GM19328 (cell line): ENCODE measurements at regions not wholly inside any gene's neighbourhood (a gene's known extent, or its start where the extent isn't known, plus 50 kb on each side); places are given as distances from the start of the nearest gene placed in this dataset.

Experiments used
- ATAC-seq: cut with Tn5 transposase; IDR thresholded peaks from one replicate; pipeline ENCODE4 v1.9.1; 2021; ENCODE audit warnings: mild to moderate bottlenecking, moderate library complexity; ENCODE audit not compliant: unreplicated experiment

DNA sequence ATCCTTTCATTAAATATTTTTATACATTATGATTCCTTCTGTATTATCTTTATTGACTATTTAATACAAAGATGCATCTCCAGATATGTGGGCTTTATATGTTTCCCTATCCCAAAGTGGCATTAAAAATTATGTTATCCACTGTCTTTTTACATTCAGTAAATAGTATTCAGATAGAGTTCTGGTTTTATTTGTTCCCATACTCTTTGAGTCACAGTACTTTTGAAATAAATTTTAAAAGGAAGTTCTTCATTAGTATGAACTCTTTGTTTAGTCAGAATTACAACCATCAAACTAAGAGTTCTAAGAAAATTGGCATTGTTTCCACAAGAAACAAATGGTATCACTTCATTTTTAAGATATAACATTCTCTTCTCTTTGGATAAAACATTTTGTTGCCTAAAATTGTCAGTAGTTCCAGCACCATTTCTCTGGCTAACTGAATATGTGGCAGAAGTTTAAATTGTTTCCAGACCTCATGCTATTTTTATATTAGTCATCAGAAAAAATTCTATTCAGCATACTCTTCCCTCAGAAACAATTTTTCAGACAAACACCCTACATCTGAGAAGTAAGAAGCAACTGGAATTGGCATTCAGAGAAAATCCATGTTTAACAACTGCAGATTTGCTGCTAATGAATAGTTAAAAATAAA lies 88.5 kb upstream of the COL5A2 start:
- ATAC-seq = no peak

DNA sequence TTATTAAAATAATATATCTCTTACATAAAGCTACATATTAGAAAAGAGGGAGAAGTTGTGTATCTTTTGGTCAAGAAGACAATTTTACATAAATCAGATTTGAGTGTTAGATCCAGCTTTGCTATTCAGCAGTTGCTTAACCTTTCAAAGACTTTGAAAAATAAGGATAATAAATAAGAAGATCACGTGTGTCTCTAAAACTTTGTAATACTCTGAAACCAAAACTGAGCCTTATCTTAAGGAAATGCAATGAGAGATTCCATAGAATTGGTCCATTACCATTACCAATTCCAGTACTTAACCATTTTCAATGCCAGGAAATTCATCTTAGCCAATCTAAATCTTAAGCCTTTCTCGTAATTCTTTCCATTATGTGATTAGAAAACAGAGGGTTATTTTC lies 89.2 kb upstream of the COL5A2 start:
- no peak for ATAC-seq

DNA sequence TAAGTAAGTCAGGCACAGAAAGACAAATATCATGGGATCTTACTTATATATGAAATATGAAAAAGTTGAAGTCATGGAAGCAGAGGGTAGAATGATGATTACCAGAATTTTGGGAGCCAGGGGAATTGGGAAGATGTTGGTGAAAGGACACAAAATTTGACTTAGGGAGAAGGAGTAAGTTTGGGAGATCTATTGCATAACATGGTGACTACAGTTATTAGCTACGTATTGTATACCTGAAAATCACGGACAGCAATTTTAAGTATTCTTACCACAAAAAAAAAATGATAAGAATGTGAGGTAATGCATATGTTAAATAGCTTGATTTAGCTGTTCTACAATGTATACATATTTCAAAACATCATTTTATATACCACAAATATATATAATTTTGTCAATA lies 94.2 kb upstream of the COL5A2 start:
- no peak for ATAC-seq

DNA sequence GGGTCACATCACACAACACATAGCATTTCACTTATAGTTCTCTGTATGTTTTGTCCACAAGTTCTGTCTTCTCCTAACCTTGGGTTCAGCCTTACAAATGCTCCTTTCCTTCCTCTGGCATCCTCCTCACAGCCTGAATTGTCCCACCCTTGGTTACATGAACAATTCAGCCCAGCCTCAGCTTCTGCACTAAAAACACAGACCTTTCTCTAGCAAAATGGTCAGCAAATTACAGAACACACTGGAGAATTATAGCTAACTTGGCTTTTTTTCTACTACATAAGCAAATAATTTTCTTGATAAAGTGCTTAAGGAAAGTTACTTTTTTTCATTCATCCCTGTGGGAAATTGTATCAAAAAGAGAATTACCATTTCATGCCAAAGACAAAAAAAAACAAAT lies 94.8 kb upstream of the COL5A2 start:
- no peak for ATAC-seq

DNA sequence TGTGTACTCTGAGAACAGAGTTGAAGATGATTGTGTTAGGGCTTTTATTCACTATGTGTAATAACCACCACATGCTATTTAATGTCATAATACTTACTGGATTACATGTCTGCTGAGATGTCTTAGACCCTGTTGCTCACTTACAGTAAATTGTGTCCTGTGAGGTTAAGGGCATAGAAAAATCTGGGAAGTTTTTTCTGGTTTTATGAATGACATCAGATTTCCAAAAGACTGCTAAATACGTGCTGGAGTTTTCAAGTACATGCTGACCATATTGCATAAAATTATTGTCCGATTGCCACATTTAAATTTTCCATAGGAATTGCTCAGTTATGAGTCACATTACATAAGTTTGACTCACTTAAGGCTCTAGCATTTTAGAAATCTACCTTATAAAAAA lies 96.7 kb upstream of the COL5A2 start:
- ATAC-seq = no peak

DNA sequence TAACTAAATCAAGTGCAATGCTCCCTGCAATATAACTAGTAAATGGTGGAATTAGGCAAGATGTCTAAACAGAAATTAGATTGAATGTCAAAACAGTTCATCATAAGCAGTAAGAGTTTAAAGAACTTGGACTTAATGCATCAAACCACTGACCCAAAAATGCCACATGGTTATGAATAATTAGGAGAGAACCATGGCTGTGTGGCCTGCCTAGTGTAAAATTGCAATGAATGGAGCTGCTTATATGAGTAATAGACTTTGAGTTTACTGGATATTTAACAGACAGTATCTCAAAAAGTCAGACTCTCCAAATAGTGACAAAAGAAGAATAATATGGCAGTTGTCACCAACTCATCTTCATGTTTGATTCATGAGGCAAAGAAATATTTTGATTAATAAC lies 101.6 kb upstream of the COL5A2 start:
- ATAC-seq = no peak

DNA sequence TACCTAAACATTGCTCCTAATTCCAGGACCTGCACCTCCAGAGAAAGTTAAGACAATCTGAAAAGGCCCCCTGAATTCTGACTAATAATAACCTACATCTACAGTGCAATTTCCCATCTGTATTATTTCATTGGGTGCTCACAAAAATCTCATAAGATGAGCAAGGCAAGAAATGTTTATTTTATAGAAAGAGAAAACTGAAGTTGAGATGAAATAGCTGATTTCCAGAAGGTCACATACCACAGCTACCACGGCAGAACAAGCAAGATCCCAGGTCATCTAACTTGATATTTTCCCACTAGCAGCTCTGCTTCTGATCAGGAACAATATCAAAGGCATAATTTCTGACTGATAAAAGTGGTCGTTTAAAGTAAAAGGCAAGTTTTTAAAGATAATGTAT lies 105.8 kb upstream of the COL5A2 start:
- no peak for ATAC-seq

DNA sequence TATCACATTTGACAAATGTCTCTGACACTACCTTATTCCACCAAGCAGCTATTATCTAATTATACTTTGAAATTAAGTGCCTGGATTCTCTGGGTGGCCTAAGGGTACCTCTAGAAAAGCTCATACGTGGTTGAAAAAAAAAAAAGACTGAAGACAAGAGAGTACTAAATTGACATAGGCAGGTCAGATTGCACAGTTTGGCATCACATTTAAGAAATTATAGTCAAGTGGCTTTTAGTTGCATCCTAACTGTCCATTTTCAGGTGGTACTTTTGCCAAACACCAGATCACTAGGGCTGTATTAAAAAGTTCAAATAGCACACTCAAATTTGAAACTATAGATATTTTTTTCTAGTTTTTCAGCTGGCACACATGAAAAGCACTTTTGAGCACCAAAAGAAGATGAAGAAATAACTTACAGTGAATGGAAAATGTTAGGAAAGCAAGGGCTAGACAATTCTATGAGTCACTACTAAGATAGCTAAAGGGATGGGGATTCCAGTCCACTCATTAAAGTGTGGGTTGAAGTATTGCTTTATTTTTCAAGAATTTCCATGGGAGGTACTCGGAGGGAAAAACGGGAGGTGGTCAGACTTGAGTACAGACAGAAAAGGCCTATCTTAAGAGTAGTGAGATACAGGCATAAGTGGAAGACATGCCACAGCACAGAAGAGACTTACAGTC lies 106.5 kb upstream of the COL5A2 start:
- no peak for ATAC-seq

DNA sequence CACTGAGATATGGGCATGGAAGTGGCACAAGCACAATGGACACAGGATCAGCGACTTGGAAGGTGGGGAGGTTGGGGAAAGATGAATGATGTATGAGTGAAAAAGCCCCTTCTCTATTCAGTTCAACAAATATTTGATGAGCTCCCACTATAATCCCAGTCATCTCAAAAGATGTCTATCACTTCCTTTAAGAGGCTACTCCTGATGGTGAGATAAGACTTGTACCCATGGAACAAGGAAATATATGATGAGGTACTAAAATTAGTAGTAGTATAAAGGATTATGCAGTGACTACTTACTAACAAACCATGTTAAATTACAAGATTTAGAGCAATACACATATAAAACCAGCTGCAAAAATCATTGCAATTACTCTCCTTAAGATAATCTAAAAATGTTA lies 107.8 kb upstream of the COL5A2 start:
- ATAC-seq = no peak

DNA sequence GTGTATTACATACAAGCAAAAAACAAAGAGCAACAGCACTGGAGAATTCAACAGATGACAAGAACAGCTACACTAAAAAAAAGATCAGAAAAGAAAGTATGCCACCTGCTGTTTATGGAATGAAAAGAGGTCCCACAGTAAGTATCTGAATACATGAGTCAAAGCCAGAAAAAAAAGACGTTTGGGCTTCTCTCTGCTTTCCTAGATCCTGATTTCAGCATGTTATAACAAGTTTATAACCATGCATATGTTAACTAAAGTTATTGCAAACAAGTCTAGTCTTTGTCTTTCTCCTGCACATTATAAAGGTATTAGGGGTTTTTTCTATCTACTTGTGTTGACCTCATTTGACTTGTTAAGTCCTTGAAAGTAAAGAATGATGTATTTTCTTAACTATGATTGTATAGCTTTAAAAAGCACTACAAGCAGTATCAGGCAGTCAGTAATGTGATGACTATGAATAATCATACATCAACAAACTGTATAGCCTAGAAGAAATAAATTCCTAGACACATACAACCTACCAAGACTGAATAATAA lies 108.5 kb upstream of the COL5A2 start:
- ATAC-seq = no peak

DNA sequence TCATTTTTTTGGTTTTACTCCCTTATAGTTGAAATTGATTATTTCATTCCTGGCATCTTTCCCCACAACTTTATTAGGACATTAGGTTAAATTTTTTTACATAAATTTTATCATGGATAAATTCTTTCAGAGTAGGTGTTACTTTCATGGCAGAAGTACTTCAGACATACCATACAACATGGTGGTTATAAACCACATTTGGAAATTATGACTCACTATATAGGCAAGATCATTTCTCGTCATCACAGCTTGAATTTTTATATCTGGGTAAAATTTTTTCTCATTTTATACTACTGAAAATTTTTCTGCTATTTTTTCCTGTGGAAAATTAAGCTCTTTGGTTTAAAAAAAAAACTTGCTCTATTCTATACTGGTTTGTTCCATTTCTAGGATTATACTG lies 111.9 kb upstream of the COL5A2 start:
- no peak for ATAC-seq

DNA sequence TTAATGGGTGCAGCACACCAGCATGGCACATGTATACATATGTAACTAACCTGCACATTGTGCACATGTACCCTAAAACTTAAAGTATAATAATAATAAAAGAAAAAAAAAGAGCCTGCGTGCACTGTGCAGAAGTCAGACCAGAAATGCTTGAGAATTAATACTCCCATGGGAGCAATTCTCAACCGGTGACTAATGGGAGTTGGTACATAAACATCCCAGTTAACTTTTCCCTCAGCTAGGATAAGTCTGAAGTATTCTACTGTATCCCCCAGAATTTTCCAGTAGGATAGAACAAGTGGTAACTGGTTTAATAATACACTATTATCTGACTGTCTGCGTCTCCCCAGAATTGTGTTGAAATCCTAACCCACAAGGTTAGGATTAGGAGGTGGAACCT lies 113.6 kb upstream of the COL5A2 start:
- ATAC-seq = no peak

DNA sequence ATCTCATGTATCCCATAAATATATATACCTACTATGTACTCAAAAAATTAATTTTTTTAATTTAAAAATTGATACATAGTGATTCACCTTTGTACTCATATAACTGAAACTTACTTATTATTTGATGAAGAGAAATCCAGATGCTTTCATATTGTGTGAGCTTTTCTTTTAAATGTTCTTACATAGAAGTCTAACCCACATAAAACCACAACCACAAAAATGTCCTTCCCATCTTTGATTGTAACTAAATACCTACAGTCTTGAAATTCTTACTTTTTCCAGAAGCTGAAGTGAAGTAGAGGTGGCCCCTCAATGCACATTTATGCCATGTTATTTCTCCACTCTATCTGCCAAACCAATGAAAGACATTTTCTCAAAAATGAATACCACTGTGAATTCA lies 117.9 kb upstream of the COL5A2 start:
- no peak for ATAC-seq

DNA sequence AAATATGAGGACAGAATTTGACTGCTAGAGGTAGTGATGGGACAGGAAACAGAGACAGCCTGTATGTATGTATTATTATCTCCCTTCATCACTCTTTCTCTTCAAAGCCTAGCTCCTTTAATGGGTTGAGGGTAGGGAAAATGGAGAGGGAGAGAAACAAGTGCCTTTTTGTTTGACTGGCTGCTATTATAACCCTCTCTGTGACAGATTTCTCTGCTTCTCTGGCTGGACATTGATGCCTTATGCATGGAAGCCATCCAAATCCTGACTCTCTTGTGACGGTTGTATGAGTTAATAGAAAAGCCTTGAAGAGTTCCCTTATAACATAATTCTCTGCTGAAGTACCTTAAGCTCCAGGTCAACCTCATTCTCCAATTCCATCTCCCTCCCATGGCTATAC lies 118.5 kb upstream of the COL5A2 start:
- no peak for ATAC-seq

DNA sequence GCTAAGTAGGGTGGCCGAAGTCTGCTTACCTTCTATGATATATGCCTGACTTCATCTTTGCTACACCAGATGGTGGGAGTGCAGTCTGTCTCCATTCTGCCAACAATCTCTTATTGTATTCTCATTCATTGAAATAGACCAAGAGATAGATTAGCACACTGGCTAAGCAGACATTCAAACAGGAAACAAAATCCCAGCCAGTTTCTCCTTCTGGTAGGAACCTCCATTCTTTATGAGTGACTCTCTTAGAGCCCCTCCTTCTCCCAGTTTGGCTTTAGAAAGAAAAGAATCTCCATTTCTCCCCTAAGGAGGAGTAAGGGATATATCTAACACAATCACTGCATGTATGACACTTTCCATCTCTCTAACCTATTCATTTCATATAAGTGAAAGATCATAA lies 118.9 kb upstream of the COL5A2 start:
- no peak for ATAC-seq

DNA sequence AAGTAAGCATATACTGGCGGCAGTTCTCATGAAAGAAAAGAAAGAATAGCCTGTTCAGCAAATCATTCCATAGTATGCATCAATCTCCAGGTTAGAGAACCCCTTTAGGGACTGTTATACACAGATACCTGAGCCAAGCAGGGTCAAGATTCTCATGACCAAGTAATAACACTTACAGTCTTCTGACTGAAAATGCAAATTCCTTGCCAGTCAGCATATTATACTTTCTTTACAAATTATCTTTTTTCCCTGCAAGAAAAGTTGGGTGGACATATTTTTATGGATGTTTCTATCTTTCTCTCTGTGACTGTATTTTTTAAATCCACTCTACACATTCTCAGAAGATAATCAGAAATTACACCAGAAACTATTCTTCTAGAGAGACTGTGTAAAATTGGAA lies 120.4 kb upstream of the COL5A2 start:
- ATAC-seq = no peak

DNA sequence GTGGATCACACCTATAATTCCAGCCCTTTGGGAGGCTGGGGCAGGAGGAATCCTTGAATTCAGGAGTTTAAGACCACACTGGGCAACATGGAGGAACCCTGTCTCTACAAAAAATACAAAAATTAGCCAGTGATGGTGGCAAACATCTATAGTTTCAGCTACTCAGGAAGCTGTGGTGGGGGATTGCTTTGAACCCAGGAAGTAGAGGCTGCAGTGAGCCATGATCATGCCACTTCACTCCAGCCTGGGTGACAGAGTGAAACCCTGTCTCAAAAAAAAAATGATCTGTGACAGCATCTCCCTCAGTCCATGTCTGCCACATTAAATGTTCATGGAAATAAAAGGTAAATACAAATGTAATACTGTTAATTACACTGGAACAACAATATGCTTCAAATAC lies 121.4 kb upstream of the COL5A2 start:
- no peak for ATAC-seq

DNA sequence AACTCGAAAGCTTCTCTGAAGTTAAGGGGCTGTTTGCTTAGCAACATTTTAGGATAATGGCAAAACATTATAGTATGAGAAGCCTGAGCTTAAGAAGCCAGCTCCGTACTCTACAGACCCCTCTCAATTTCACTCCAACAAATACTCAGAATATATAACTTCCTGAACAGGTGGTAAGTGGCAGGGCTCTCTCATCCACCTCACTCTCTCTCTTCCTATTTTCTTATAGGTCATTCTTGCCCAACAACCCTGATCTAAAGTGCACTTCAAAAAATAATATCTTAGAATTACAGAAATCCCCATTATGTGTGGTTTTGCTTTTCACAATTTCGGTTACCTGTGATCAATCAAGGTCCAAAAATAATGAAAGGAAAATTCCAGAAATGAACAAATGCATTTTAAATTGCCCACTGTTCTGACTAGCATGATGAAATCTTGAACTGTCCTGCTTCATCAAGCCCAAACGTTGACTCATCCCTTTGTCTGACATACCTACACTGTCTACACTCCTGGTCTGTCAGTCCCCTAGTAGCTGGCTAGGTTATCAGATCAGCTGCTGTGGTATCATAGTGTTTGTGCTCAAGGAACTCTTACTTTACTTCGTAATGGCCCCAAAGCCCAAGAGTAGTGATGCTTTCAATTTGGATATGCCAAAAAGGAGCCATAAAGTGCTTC lies 122.8 kb upstream of the COL5A2 start:
- ATAC-seq = no peak

DNA sequence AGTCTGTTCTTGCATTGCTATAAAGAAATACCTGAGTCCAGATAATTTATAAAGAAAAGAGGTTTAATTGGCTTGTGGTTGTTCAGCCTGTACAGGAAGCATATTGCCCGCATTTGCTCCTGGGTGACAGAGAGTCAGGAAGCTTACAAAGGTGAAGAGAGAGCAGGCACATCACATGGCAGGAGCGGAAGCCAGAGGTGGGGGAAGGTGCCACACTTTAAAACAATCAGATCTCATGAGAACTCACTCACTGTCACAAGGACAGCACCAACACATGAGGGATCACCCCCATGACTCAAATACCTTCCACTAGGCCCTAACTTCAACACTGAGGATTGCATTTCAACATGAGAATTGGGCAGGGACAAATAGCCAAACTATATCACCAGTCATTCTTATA lies 124.8 kb upstream of the COL5A2 start:
- no peak for ATAC-seq

DNA sequence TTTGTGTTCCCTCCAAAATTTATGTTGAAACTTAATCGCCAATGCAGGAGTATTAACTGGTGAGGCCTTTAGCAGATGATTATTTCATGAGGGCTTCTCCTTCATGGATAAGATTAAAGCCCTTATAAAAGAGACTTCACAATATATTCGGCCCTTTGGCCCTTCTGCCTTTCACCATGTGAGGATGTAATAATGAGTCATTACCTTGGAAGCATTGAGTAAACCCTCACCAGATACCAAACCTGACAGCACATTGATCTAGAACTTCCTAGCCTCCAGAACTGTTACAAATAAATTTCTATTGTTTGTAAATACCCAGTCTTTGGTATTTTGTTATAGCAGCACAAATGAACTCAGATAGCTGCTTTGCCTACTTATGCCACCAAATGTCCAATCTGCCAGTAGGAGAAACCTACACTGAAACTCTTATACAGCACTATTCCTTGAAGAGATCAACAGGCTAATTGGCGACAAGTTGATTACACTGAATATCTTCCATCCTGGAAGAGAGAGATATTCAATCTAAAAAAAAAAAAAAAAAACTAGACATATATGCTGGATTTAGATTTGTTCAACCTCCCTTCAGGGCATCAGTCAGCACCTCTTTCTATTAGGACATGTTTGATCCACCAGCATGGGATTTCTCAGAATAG lies 125.9 kb upstream of the COL5A2 start:
- ATAC-seq = no peak

DNA sequence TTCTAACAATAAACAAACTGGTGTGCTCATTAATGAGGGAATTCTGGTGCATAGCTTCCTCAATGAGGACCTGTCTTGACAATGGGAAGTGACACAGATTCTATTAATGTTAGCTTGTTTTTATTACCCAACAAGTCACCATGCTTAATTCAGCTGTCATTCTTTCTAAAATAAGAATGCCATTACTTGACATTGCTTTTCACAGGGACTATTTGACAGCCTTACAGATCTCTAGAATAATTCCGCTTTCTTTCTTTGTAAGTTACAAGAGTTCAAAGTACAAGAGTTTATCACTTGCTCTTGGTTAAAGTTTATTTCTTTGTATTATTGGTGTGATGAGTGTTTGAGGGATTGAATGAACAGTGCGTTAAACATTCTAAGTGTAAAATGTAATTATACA lies 127.0 kb upstream of the COL5A2 start:
- ATAC-seq = no peak
